Endodermal cell (in vitro differentiated cells): ENCODE measurements at regions not wholly inside any gene's neighbourhood (a gene's known extent, or its start where the extent isn't known, plus 50 kb on each side); places are given as distances from the start of the nearest gene placed in this dataset.

Experiments
- DNase-seq: peaks from one replicate; pipeline ENCODE4 v3.0.0-alpha.2; 2017
- H3K27ac ChIP-seq: 2 replicates; pipeline ENCODE4 v1.5.1; 2013; ENCODE audit warnings: mild to moderate bottlenecking, low read depth, low read length, moderate library complexity
- H3K27me3 ChIP-seq: 2 replicates; pipeline ENCODE4 v1.6.1; 2013; ENCODE audit warnings: mild to moderate bottlenecking, low read length, moderate library complexity; ENCODE audit not compliant: insufficient read depth, control insufficient read depth, poor library complexity, severe bottlenecking
- H3K36me3 ChIP-seq: 2 replicates; pipeline ENCODE4 v1.7.0; 2013; ENCODE audit warnings: mild to moderate bottlenecking, low read length, moderate library complexity; ENCODE audit not compliant: control insufficient read depth, insufficient read depth
- H3K4me1 ChIP-seq: one replicate; pipeline ENCODE4 v1.7.0; 2013; ENCODE audit warnings: low read length; ENCODE audit not compliant: control insufficient read depth, insufficient read depth
- H3K4me3 ChIP-seq: 2 replicates; pipeline ENCODE4 v1.5.1; 2013; ENCODE audit warnings: mild to moderate bottlenecking, low read length, moderate library complexity
- H3K9ac ChIP-seq: 2 replicates; pipeline ENCODE4 v1.6.1; 2013; ENCODE audit warnings: mild to moderate bottlenecking, low read length, moderate library complexity; ENCODE audit not compliant: poor library complexity, severe bottlenecking; ENCODE audit errors: extremely low read depth
- H3K9me3 ChIP-seq: 2 replicates; pipeline ENCODE4 v1.6.1; 2013; ENCODE audit warnings: mild to moderate bottlenecking, low read length, moderate library complexity; ENCODE audit not compliant: control insufficient read depth
- H3K27ac Mint-ChIP-seq: 2 replicates; pipeline ENCODE4 v1.8.0; 2020; ENCODE audit warnings: mixed read lengths
- H3K27me3 Mint-ChIP-seq: 2 replicates; pipeline ENCODE4 v1.8.0; 2021; ENCODE audit warnings: mild to moderate bottlenecking, mixed read lengths; ENCODE audit not compliant: insufficient read depth
- H3K36me3 Mint-ChIP-seq: 2 replicates; pipeline ENCODE4 v1.8.0; 2020; ENCODE audit warnings: low read depth, mixed read lengths
- H3K4me1 Mint-ChIP-seq: 2 replicates; pipeline ENCODE4 v1.8.0; 2020; ENCODE audit warnings: mixed read lengths
- H3K4me3 Mint-ChIP-seq: 2 replicates; pipeline ENCODE4 v1.8.0; 2020; ENCODE audit warnings: mild to moderate bottlenecking, moderate library complexity, mixed read lengths
- H3K9me3 Mint-ChIP-seq: 2 replicates; pipeline ENCODE4 v1.8.0; 2020; ENCODE audit warnings: mild to moderate bottlenecking, mixed read lengths
- CTCF ChIP-seq: fragments of 200-600 bp; sonication (generic); conservative IDR thresholded peaks from 2 replicates; pipeline ENCODE4 v1.5.0; 2021; ENCODE audit warnings: antibody characterized with exemption, mild to moderate bottlenecking
- WGBS, 2 experiments: methylation state at CpG; one replicate each; pipeline versions ENCODE4 v1.1.5 to v1.1.7; 2013; ENCODE audit warnings: missing lambda C conversion rate in 2 of 2, mixed read lengths in 1 of 2; ENCODE audit not compliant: insufficient coverage in 1 of 2, insufficient read length in 1 of 2; 5-methylcytosine and 5-hydroxymethylcytosine counted together

- H3K9me3 Mint-ChIP-seq: no peaks in the 10 kb centered on the region
- no peak overlapping the region for H3K4me3 Mint-ChIP-seq
These were observed 2201.6 kb upstream of the TENM3 start for GRCh38 chr4:180041576-180041975.

DNA sequence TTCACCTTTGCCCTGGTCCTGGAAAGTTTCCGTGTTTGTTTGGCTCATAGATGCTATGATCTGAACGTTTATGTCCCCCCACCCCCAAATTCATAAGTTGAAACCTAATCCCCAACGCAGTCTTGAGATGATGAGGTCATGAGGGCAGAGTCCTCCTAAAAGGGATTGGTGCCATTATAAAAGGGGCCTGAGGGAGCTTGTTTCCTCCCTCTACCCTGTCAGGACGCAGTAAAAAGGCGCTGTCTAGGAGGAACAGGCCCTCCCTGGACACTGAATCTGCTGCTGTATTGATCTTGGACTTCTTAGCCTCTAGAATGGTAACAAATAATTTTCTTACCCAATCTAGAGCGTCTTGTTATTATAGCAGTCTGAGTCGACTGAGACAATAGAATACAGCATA lies 2190.6 kb upstream of the TENM3 start:
- 75 to 100% methylated on average over 1 to 7 of the region's 7 CpGs for WGBS, 2 experiments
- no peak for TF ChIP-seq CTCF
- Histone ChIP-seq H3K4me1 (no peaks in the 10 kb centered on the region), H3K4me3 (no peak overlapping the region), H3K27ac (no peak overlapping the region), H3K9me3 (no peaks in the 10 kb centered on the region), H3K9ac (no peak overlapping the region), H3K27me3 (no peaks in the 10 kb centered on the region), H3K36me3 (no peaks in the 10 kb centered on the region)
- no peak for DNase-seq
- H3K27ac Mint-ChIP-seq: no peak overlapping the region
- no peak overlapping the region for H3K4me3 Mint-ChIP-seq
- peaks cover 9% of the 10 kb centered on the region for H3K4me1 Mint-ChIP-seq
- peaks cover 4% of the 10 kb centered on the region for H3K27me3 Mint-ChIP-seq
- H3K9me3 Mint-ChIP-seq: no peaks in the 10 kb centered on the region
- no peaks in the 10 kb centered on the region for H3K36me3 Mint-ChIP-seq

More at GRCh38 chr4:180041576-180041975, 2201.6 kb upstream of the TENM3 start:
- H3K27me3 Mint-ChIP-seq: no peaks in the 10 kb centered on the region
- Histone ChIP-seq H3K27ac (no peak overlapping the region), H3K4me1 (no peaks in the 10 kb centered on the region), H3K9ac (no peak overlapping the region), H3K36me3 (no peaks in the 10 kb centered on the region), H3K9me3 (no peaks in the 10 kb centered on the region), H3K4me3 (no peak overlapping the region), H3K27me3 (no peaks in the 10 kb centered on the region)
- no peaks in the 10 kb centered on the region for H3K4me1 Mint-ChIP-seq
- no peaks in the 10 kb centered on the region for H3K36me3 Mint-ChIP-seq
- no peak for DNase-seq
- H3K27ac Mint-ChIP-seq: no peak overlapping the region
- no peak for TF ChIP-seq CTCF
- WGBS, 2 experiments: 76% methylated on average over 1 of the region's 1 CpG; no CpG with 5 or more reads in 1 of the 2 experiments

DNA sequence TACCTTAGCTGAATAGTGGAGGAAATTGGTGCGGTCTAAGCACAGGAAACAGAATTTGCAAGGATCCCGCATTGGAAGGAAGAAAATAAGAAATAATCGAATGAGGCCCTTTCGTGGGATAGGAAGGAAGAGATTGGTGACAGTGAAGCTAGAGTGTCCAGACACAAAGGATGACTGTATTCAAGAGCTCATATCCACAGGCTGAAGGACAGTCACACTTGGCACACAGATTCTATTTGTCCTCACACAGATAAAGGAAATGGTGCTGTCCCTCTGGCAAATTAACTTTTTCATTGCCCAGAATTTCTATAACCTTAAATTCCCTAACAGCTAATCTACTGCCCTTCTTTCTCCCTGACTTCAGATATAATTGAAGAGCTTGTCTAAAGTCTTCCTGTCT lies 2188.9 kb upstream of the TENM3 start:
- H3K27me3 ChIP-seq: no peaks in the 10 kb centered on the region
- H3K9ac ChIP-seq: no peak overlapping the region
- no peaks in the 10 kb centered on the region for H3K36me3 ChIP-seq
- no peak overlapping the region for H3K27ac Mint-ChIP-seq
- TF ChIP-seq CTCF: no peak
- no peak overlapping the region for H3K4me3 ChIP-seq
- peaks cover 4% of the 10 kb centered on the region for H3K27me3 Mint-ChIP-seq
- no peak overlapping the region for H3K27ac ChIP-seq
- no peaks in the 10 kb centered on the region for H3K9me3 Mint-ChIP-seq
- DNase-seq: no peak
- H3K36me3 Mint-ChIP-seq: no peaks in the 10 kb centered on the region
- H3K4me3 Mint-ChIP-seq: no peak overlapping the region
- H3K4me1 Mint-ChIP-seq: peaks cover 9% of the 10 kb centered on the region
- no peaks in the 10 kb centered on the region for H3K4me1 ChIP-seq
- no peaks in the 10 kb centered on the region for H3K9me3 ChIP-seq
- WGBS, 2 experiments: 93 to 98% methylated on average over 4 of the region's 4 CpGs
